Progenitor cell of endocrine pancreas (in vitro differentiated cells): ENCODE measurements at regions not wholly inside any gene's neighbourhood (a gene's known extent, or its start where the extent isn't known, plus 50 kb on each side); places are given as distances from the start of the nearest gene placed in this dataset.

Source experiments
- DNase-seq: peaks from one replicate; pipeline ENCODE4 v3.0.0; 2021; ENCODE audit warnings: low spot score; ENCODE audit not compliant: unreplicated experiment
- H3K27ac Mint-ChIP-seq: 2 replicates; pipeline ENCODE4 v1.8.0; 2021; ENCODE audit warnings: mild to moderate bottlenecking, moderate library complexity, mixed read lengths
- H3K27me3 Mint-ChIP-seq: 2 replicates; pipeline ENCODE4 v1.8.0; 2021; ENCODE audit warnings: mixed read lengths
- H3K36me3 Mint-ChIP-seq: 2 replicates; pipeline ENCODE4 v1.8.0; 2022; ENCODE audit warnings: mixed read lengths; ENCODE audit not compliant: insufficient read depth
- H3K4me1 Mint-ChIP-seq: 2 replicates; pipeline ENCODE4 v1.8.0; 2021; ENCODE audit warnings: low read depth, mixed read lengths
- H3K4me3 Mint-ChIP-seq: 2 replicates; pipeline ENCODE4 v1.8.0; 2021; ENCODE audit warnings: low read depth, mild to moderate bottlenecking, moderate library complexity, mixed read lengths
- H3K9me3 Mint-ChIP-seq: 2 replicates; pipeline ENCODE4 v1.8.0; 2021; ENCODE audit warnings: low read depth, mixed read lengths
- CTCF ChIP-seq: fragments of 200-600 bp; sonication (generic); IDR thresholded peaks from one replicate; pipeline ENCODE4 v1.5.0; 2021; ENCODE audit warnings: antibody characterized with exemption, mild to moderate bottlenecking; ENCODE audit not compliant: unreplicated experiment

- Mint-ChIP-seq H3K27me3 (peaks cover 43% of the 10 kb centered on the region), H3K9me3 (no peaks in the 10 kb centered on the region), H3K4me3 (no peak overlapping the region), H3K4me1 (no peaks in the 10 kb centered on the region), H3K27ac (no peak overlapping the region), H3K36me3 (no peaks in the 10 kb centered on the region)
- no peak for TF ChIP-seq CTCF
- no peak for DNase-seq
These were observed 52.5 kb downstream of the KCNF1 start for GRCh38 chr2:10964052-10964790.

DNA sequence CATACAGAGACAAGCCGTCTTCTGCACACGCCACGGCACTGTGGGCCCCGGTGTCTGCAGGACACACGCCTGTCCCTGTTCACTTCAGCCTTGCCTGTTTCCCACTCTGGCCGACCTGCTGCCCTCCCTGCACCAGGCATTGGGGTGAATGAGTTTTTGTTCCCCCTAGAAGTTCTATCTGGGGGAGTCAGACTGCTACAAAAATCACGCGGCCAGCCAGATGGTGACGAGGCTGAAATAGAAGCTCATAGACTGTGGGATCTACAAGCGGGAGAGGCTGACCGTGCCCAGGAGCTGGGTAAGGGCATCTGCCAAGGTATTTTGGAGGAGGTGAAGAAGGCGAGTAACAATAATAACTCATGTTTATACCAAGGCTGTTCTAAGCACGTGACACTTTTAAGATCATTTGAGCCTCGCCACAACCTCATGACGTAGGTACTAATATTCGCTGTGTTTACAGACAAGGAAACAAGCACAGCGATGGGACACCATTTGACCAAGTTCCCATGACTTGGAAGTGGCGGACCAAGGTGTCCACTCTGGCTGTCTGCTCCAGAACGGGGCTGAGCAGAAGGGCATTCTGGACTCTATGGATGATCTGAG, 53.6 kb downstream of the KCNF1 start:
- H3K4me3 Mint-ChIP-seq: no peak overlapping the region
- H3K4me1 Mint-ChIP-seq: peaks cover 3% of the 10 kb centered on the region
- DNase-seq: no peak
- no peaks in the 10 kb centered on the region for H3K36me3 Mint-ChIP-seq
- TF ChIP-seq CTCF: no peak
- peaks cover 44% of the 10 kb centered on the region for H3K27me3 Mint-ChIP-seq
- no peak overlapping the region for H3K27ac Mint-ChIP-seq
- H3K9me3 Mint-ChIP-seq: no peaks in the 10 kb centered on the region

DNA sequence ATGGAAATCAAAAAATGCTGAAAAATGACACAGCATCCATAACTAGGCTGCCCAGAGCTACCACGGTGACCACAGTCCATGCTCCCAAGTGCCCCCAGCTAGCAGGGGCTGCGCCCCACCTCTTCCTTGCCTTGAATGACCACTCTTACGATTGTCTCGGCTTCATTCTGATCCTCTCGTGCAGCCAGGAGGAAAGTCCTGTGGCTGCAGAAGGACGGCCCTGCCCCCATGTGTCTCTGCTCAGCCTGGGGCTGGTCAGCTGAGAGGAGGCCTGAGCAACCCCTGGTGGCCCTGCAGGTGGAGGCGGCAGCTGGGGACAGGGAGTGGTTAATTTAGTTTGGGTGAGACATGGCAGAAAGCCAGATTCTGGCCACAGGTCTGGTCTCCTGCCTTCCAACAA, 54.3 kb downstream of the KCNF1 start:
- H3K36me3 Mint-ChIP-seq: no peaks in the 10 kb centered on the region
- no peak for DNase-seq
- H3K9me3 Mint-ChIP-seq: no peaks in the 10 kb centered on the region
- no peak overlapping the region for H3K27ac Mint-ChIP-seq
- peaks cover 3% of the 10 kb centered on the region for H3K4me1 Mint-ChIP-seq
- peaks cover 44% of the 10 kb centered on the region for H3K27me3 Mint-ChIP-seq
- no peak for TF ChIP-seq CTCF
- no peak overlapping the region for H3K4me3 Mint-ChIP-seq

GRCh38 chr2:10966741-10967140, 55.0 kb downstream of the KCNF1 start:
- H3K36me3 Mint-ChIP-seq: no peaks in the 10 kb centered on the region
- no peaks in the 10 kb centered on the region for H3K9me3 Mint-ChIP-seq
- H3K27ac Mint-ChIP-seq: no peak overlapping the region
- no peak overlapping the region for H3K4me3 Mint-ChIP-seq
- peaks cover 44% of the 10 kb centered on the region for H3K27me3 Mint-ChIP-seq
- DNase-seq: no peak
- peaks cover 3% of the 10 kb centered on the region for H3K4me1 Mint-ChIP-seq
- no peak for TF ChIP-seq CTCF

GRCh38 chr2:10968176-10968575, 56.4 kb downstream of the KCNF1 start:
- Mint-ChIP-seq H3K27me3 (peaks cover 49% of the 10 kb centered on the region), H3K36me3 (no peaks in the 10 kb centered on the region), H3K27ac (no peak overlapping the region), H3K4me1 (peaks cover 3% of the 10 kb centered on the region), H3K4me3 (no peak overlapping the region), H3K9me3 (no peaks in the 10 kb centered on the region)
- no peak for DNase-seq
- TF ChIP-seq CTCF: no peak
